PC-3 (cell line): ENCODE measurements at regions not wholly inside any gene's neighbourhood (a gene's known extent, or its start where the extent isn't known, plus 50 kb on each side); places are given as distances from the start of the nearest gene placed in this dataset.

Experiments used
- ATAC-seq: fragments of 200-7000 bp; cut with Tn5 transposase; 2 replicates; pipeline ENCODE4 v1.9.1; 2020; ENCODE audit warnings: mild to moderate bottlenecking, moderate library complexity
- BruUV-seq: library from RNA; stranded (reverse); fragments of 400-500 nt; replicated peaks from 2 replicates; lab custom pipeline; 2021; lab: Mats Ljungman, UMichigan
- CTCF ChIA-PET: fragments of 300-600 bp; sonication (Branson Sonifier 250); formaldehyde crosslinking; loops from one replicate; lab custom pipeline; 2022; ENCODE audit warnings: antibody characterized with exemption; lab: Charles Lee
- POLR2A ChIA-PET: fragments of 300-600 bp; sonication (Branson Sonifier 250); formaldehyde crosslinking; loops from one replicate; lab custom pipeline; 2022; ENCODE audit warnings: antibody characterized with exemption; ENCODE audit not compliant: unreplicated experiment; lab: Charles Lee
- DNase-seq: peaks from one replicate; pipeline ENCODE4 v3.0.0-alpha.2; 2015
- H2AFZ ChIP-seq: fragments of 300-600 bp; sonication (generic); 2 replicates; pipeline ENCODE4 v1.6.0; 2016; ENCODE audit warnings: antibody characterized with exemption, low read length
- H3F3A ChIP-seq: fragments of 300-600 bp; sonication (generic); one replicate; pipeline ENCODE4 v1.6.0; 2017; ENCODE audit warnings: antibody characterized with exemption, low read length, control low read depth, mild to moderate bottlenecking; ENCODE audit not compliant: unreplicated experiment
- H3K27ac ChIP-seq: fragments of 300-600 bp; sonication (generic); 2 replicates; pipeline ENCODE4 v1.5.1; 2016; ENCODE audit warnings: mild to moderate bottlenecking, low read length
- H3K27me3 ChIP-seq: fragments of 300-600 bp; sonication (generic); 2 replicates; pipeline ENCODE4 v1.6.1; 2016; ENCODE audit warnings: low read length, mixed read lengths
- H3K36me3 ChIP-seq: fragments of 300-600 bp; sonication (generic); 2 replicates; pipeline ENCODE4 v1.6.1; 2016; ENCODE audit warnings: low read depth, mixed run types, low read length, mixed read lengths
- H3K4me1 ChIP-seq: fragments of 300-600 bp; sonication (generic); 2 replicates; pipeline ENCODE4 v1.5.1; 2016; ENCODE audit warnings: low read length; ENCODE audit not compliant: insufficient read depth
- H3K4me2 ChIP-seq: fragments of 300-600 bp; sonication (generic); 2 replicates; pipeline ENCODE4 v1.6.0; 2016; ENCODE audit warnings: low read length
- H3K4me3 ChIP-seq: fragments of 300-600 bp; sonication (generic); 2 replicates; pipeline ENCODE4 v1.5.1; 2016; ENCODE audit warnings: mild to moderate bottlenecking, low read length, mixed read lengths
- H3K79me2 ChIP-seq: fragments of 300-600 bp; sonication (generic); 2 replicates; pipeline ENCODE4 v1.6.1; 2017; ENCODE audit warnings: low read length, mixed read lengths
- H3K9ac ChIP-seq: fragments of 300-600 bp; sonication (generic); 2 replicates; pipeline ENCODE4 v1.6.0; 2016; ENCODE audit warnings: mild to moderate bottlenecking, low read length
- H3K9me2 ChIP-seq: fragments of 300-600 bp; sonication (generic); replicated peaks from 2 replicates; pipeline ENCODE4 v1.6.1; 2016; ENCODE audit warnings: mixed run types, low read length, mixed read lengths
- H3K9me3 ChIP-seq: fragments of 300-600 bp; sonication (generic); 2 replicates; pipeline ENCODE4 v1.6.1; 2016; ENCODE audit warnings: low read length, mixed read lengths
- H4K20me1 ChIP-seq: fragments of 300-600 bp; sonication (generic); 2 replicates; pipeline ENCODE4 v1.6.1; 2016; ENCODE audit warnings: low read length, mixed read lengths
- EZH2 ChIP-seq: fragments of 300-600 bp; sonication (generic); IDR thresholded peaks from one replicate; pipeline ENCODE4 v1.6.1; 2017; ENCODE audit warnings: antibody characterized with exemption, mild to moderate bottlenecking, low read length; ENCODE audit not compliant: unreplicated experiment
- EZH2phosphoT487 ChIP-seq: fragments of 300-600 bp; sonication (generic); IDR thresholded peaks from 2 replicates; pipeline ENCODE4 v1.6.1; 2018; ENCODE audit warnings: mild to moderate bottlenecking, antibody characterized with exemption, low read length, borderline replicate concordance
- intact Hi-C: fragments of 100-400 bp; cut with micrococcal nuclease; formaldehyde crosslinking; loops from 2 replicates; pipeline ENCODE4 v1.9.0; 2023
- TF ChIP-seq, protein P1 (sequence below): fragments of 300-600 bp; sonication (generic); conservative IDR thresholded peaks from 2 replicates; pipeline ENCODE4 v1.5.1; 2017; ENCODE audit warnings: antibody characterized with exemption, low read depth, mild to moderate bottlenecking, low read length

- Histone ChIP-seq H3K4me1 (no peaks in the 10 kb centered on the region), H3K79me2 (no peaks in the 10 kb centered on the region), H4K20me1 (no peaks in the 10 kb centered on the region), H3K4me2 (no peak overlapping the region), H3K36me3 (no peaks in the 10 kb centered on the region), H3K4me3 (no peak overlapping the region), H3K9me2 (no peaks in the 10 kb centered on the region), H3K27ac (no peak overlapping the region), H3K9ac (no peak overlapping the region), H3K9me3 (no peaks in the 10 kb centered on the region), H3K27me3 (peaks cover 6% of the 10 kb centered on the region; the same call in 1 of the 2 replicates), H3F3A (no peaks in the 10 kb centered on the region), H2AFZ (no peak overlapping the region)
- TF ChIP-seq, protein P1, sequence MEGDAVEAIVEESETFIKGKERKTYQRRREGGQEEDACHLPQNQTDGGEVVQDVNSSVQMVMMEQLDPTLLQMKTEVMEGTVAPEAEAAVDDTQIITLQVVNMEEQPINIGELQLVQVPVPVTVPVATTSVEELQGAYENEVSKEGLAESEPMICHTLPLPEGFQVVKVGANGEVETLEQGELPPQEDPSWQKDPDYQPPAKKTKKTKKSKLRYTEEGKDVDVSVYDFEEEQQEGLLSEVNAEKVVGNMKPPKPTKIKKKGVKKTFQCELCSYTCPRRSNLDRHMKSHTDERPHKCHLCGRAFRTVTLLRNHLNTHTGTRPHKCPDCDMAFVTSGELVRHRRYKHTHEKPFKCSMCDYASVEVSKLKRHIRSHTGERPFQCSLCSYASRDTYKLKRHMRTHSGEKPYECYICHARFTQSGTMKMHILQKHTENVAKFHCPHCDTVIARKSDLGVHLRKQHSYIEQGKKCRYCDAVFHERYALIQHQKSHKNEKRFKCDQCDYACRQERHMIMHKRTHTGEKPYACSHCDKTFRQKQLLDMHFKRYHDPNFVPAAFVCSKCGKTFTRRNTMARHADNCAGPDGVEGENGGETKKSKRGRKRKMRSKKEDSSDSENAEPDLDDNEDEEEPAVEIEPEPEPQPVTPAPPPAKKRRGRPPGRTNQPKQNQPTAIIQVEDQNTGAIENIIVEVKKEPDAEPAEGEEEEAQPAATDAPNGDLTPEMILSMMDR = no peak
- TF ChIP-seq EZH2phosphoT487 = no peak
- no TSS peak for BruUV-seq
- intact Hi-C loops = no loop called here
- ChIA-PET POLR2A (no interaction called here), CTCF (no interaction called here)
- ATAC-seq (no peak), DNase-seq (no peak)
These were observed 537.7 kb downstream of the SOCS6 start for GRCh38 chr18:70826571-70826970.

- H3K9ac ChIP-seq = no peak overlapping the region
- ChIA-PET CTCF (no interaction called here), POLR2A (no interaction called here)
- no peak overlapping the region for H3K27ac ChIP-seq
- TF ChIP-seq EZH2 (no peak), EZH2phosphoT487 (no peak)
- TF ChIP-seq, protein P1 = no peak
- intact Hi-C loops = no loop called here
- H3K36me3 ChIP-seq = no peaks in the 10 kb centered on the region
- no peaks in the 10 kb centered on the region for H3K79me2 ChIP-seq
- no peak overlapping the region for H2AFZ ChIP-seq
- H3K4me3 ChIP-seq = no peak overlapping the region
- H3K27me3 ChIP-seq = peaks cover 6% of the 10 kb centered on the region; the same call in 1 of the 2 replicates
- no peaks in the 10 kb centered on the region for H3K9me2 ChIP-seq
- no peaks in the 10 kb centered on the region for H3K9me3 ChIP-seq
- ATAC-seq (no peak), DNase-seq (no peak)
- H3F3A ChIP-seq = no peaks in the 10 kb centered on the region
- BruUV-seq = no TSS peak
- no peaks in the 10 kb centered on the region for H3K4me1 ChIP-seq
- H3K4me2 ChIP-seq = no peak overlapping the region
- no peaks in the 10 kb centered on the region for H4K20me1 ChIP-seq
These were observed 533.8 kb downstream of the SOCS6 start for GRCh38 chr18:70822691-70823090.

DNA sequence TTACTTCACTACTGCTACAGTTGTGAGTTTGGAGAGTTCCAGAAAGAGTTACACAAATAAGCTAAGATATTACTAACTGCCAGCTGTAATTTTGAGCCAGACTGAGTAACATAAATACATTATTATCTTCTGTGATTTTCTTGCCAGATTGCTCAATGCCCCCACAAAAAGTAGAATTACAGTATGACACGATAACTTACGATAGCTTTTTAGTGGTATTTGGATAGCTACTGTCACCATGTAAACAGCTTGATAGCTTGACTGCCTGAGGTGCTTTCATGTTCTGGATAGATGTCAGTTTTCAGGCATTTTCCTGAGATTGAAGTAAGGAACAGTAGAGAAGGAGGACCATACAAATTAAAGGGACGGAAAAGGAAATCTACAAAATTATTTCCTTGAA, 533.3 kb downstream of the SOCS6 start:
- DNase-seq = no peak
- intact Hi-C loops = no loop called here
- ChIA-PET CTCF (no interaction called here), POLR2A (no interaction called here)
- no peaks in the 10 kb centered on the region for H3F3A ChIP-seq
- H3K27ac ChIP-seq = no peak overlapping the region
- H3K36me3 ChIP-seq = no peaks in the 10 kb centered on the region
- H3K79me2 ChIP-seq = no peaks in the 10 kb centered on the region
- no peak for ATAC-seq
- no peak overlapping the region for H3K4me3 ChIP-seq
- H3K9me3 ChIP-seq = no peaks in the 10 kb centered on the region
- H3K4me1 ChIP-seq = no peaks in the 10 kb centered on the region
- H4K20me1 ChIP-seq = no peaks in the 10 kb centered on the region
- no peak overlapping the region for H3K9ac ChIP-seq
- H3K9me2 ChIP-seq = no peaks in the 10 kb centered on the region
- H2AFZ ChIP-seq = no peak overlapping the region
- peaks cover 6% of the 10 kb centered on the region; the same call in 1 of the 2 replicates for H3K27me3 ChIP-seq
- TF ChIP-seq EZH2phosphoT487 (no peak), EZH2 (no peak)
- TF ChIP-seq, protein P1 = no peak
- no peak overlapping the region for H3K4me2 ChIP-seq
- no TSS peak for BruUV-seq
